T-helper 1 cell treated with Interleukin-12 subunit alpha and Interleukin-12 subunit beta and Interleukin-4 antibody, amounts not matched to agents 30 μg/mL and 1 μg/mL, for 36 hours (primary cell): ENCODE measurements at regions not wholly inside any gene's neighbourhood (a gene's known extent, or its start where the extent isn't known, plus 50 kb on each side); places are given as distances from the start of the nearest gene placed in this dataset.
"Not testable (repeated sequence)": the region's sequence is repeated elsewhere in the genome, so short reads cannot be mapped to it uniquely, and the experiment has no call there.

Experiments used
- H3K27ac Mint-ChIP-seq: one replicate; pipeline ENCODE4 v1.8.0; 2021; ENCODE audit warnings: mild to moderate bottlenecking, mixed read lengths
- H3K27me3 Mint-ChIP-seq: one replicate; pipeline ENCODE4 v1.8.0; 2021; ENCODE audit warnings: low read depth, mixed read lengths
- H3K36me3 Mint-ChIP-seq: one replicate; pipeline ENCODE4 v1.8.0; 2021; ENCODE audit warnings: low read depth, mixed read lengths
- H3K4me1 Mint-ChIP-seq: one replicate; pipeline ENCODE4 v1.8.0; 2021; ENCODE audit warnings: low read depth, mixed read lengths
- H3K4me3 Mint-ChIP-seq: one replicate; pipeline ENCODE4 v1.8.0; 2021; ENCODE audit warnings: mild to moderate bottlenecking, moderate library complexity, mixed read lengths
- H3K9me3 Mint-ChIP-seq: one replicate; pipeline ENCODE4 v1.8.0; 2021; ENCODE audit warnings: mixed read lengths

DNA sequence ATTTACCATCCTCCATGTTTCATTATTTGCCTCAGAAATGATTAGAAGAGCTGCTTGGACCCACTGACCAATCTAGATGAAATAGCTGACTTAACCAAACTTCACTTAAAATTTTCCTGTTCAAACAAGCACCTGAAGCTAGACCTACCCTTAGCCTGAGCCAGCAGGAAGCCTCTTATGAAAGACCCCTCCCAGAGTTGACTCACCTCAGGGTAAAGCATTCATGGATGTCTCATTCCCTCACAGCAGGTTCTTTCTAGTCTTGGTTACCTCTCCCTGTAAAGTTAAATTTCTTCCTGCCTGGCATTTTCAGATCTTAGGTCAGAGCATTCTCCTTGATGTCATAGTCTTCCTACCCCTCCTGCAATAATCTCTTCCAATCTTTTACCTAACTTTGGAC, 1209.8 kb downstream of the FLRT2 start:
- Mint-ChIP-seq H3K27ac (no peak overlapping the region), H3K9me3 (no peaks in the 10 kb centered on the region), H3K36me3 (no peaks in the 10 kb centered on the region), H3K27me3 (no peaks in the 10 kb centered on the region), H3K4me1 (no peaks in the 10 kb centered on the region), H3K4me3 (no peak overlapping the region)

DNA sequence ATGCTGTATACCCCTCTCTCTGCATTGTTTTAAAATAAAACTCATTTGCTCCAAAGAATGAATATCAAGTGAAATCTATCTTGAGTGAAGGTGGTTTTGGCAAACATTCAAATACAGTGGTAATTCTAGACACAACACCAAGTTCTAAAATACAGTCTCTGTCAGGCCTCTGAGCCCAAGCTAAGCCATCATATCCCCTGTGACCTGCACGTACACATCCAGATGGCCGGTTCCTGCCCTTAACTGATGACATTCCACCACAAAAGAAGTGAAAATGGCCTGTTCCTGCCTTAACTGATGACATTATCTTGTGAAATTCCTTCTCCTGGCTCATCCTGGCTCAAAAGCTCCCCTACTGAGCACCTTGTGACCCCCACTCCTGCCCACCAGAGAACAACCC, 1201.5 kb downstream of the FLRT2 start:
- H3K4me3 Mint-ChIP-seq, H3K27me3 Mint-ChIP-seq, H3K27ac Mint-ChIP-seq, H3K36me3 Mint-ChIP-seq, H3K9me3 Mint-ChIP-seq, H3K4me1 Mint-ChIP-seq: not testable (repeated sequence)

DNA sequence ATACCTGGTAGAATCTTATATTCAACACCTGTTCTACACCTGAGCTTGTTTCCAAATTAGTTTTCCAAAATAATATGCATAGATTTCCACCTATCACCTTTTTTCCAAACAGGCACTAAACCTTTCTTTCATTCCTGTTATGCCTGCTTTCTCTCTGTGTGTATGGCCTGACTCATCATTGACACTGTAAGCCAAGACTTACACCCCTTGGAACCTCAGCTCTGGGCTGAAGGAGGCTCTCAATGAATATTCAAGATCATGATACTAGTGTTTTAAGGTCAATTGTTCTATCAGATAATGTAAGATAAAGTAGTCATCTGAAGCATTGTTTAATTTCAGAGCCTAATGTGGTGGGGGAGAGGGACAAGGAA, 1193.3 kb downstream of the FLRT2 start:
- H3K27ac Mint-ChIP-seq = no peak overlapping the region
- no peaks in the 10 kb centered on the region for H3K4me1 Mint-ChIP-seq
- H3K4me3 Mint-ChIP-seq = no peak overlapping the region
- no peaks in the 10 kb centered on the region for H3K27me3 Mint-ChIP-seq
- peaks cover 7% of the 10 kb centered on the region for H3K9me3 Mint-ChIP-seq
- no peaks in the 10 kb centered on the region for H3K36me3 Mint-ChIP-seq

DNA sequence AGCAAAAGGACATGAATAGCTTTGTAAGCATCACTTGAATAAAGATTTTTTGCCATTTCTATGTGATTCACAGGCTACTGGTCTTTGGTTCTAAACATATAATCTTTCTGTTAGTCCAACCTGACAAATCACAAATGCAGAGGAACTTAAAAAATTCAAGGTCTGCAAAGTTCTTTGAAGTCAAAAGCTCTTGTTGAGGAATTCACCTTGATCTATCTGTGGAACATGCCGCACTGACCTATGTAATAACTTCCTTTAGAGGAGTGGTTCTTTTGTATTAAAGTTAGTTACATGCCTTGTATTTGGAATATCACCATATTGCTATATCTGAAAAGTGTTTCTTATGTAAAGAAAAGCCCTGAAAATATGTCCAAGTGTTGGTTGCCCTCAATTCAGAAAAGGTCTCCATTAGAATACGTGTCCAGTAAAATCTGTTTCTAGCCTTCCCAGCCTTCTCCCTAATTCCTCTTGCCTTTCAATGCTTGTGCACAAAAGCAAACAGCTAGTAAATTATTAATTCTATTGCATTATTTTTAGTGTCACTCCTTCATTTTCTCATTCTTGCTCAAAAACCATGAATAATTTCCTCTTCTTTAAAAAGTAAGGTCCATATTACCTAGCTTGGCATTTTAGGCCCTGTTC, 1192.8 kb downstream of the FLRT2 start:
- Mint-ChIP-seq H3K4me3 (no peak overlapping the region), H3K27me3 (no peaks in the 10 kb centered on the region), H3K36me3 (no peaks in the 10 kb centered on the region), H3K9me3 (peaks cover 7% of the 10 kb centered on the region), H3K27ac (no peak overlapping the region), H3K4me1 (no peaks in the 10 kb centered on the region)

GRCh38 chr14:86714575-86714974, 1184.6 kb downstream of the FLRT2 start:
- H3K27ac Mint-ChIP-seq = no peak overlapping the region

DNA sequence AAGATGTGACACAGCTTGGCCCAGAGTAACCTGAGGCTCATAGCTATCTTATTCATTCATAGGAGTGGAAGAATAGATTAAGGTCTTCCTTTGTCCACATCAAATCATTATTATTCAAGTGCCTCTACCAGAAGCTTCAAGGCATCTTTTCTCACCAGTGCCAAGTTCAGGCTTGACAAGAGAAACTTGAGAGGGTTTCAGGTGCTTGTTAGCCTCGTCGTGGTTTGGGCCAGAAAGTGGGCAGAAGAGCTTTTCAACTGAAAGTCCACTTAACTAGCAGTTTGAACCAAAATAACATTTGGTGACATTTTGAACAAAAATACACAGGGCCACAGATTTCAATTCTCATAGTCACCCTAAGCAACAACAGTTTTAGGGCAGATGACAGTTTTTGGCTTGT, 1184.2 kb downstream of the FLRT2 start:
- Mint-ChIP-seq H3K4me1 (no peaks in the 10 kb centered on the region), H3K27ac (no peak overlapping the region), H3K27me3 (no peaks in the 10 kb centered on the region), H3K36me3 (no peaks in the 10 kb centered on the region), H3K9me3 (peaks cover 6% of the 10 kb centered on the region), H3K4me3 (no peak overlapping the region)

More at GRCh38 chr14:86714575-86714974, 1184.6 kb downstream of the FLRT2 start:
- Mint-ChIP-seq H3K4me1 (no peaks in the 10 kb centered on the region), H3K36me3 (no peaks in the 10 kb centered on the region), H3K9me3 (peaks cover 6% of the 10 kb centered on the region), H3K4me3 (no peak overlapping the region), H3K27me3 (no peaks in the 10 kb centered on the region)

- Mint-ChIP-seq H3K4me1 (no peaks in the 10 kb centered on the region), H3K9me3 (peaks cover 6% of the 10 kb centered on the region), H3K4me3 (no peak overlapping the region), H3K36me3 (no peaks in the 10 kb centered on the region), H3K27me3 (no peaks in the 10 kb centered on the region), H3K27ac (no peak overlapping the region)
Measured at GRCh38 chr14:86712727-86713126, 1182.8 kb downstream of the FLRT2 start.

- peaks cover 6% of the 10 kb centered on the region for H3K9me3 Mint-ChIP-seq
- H3K27me3 Mint-ChIP-seq = no peaks in the 10 kb centered on the region
- no peak overlapping the region for H3K4me3 Mint-ChIP-seq
- no peaks in the 10 kb centered on the region for H3K4me1 Mint-ChIP-seq
- H3K36me3 Mint-ChIP-seq = no peaks in the 10 kb centered on the region
- no peak overlapping the region for H3K27ac Mint-ChIP-seq
Measured at GRCh38 chr14:86712176-86712575, 1182.2 kb downstream of the FLRT2 start.

DNA sequence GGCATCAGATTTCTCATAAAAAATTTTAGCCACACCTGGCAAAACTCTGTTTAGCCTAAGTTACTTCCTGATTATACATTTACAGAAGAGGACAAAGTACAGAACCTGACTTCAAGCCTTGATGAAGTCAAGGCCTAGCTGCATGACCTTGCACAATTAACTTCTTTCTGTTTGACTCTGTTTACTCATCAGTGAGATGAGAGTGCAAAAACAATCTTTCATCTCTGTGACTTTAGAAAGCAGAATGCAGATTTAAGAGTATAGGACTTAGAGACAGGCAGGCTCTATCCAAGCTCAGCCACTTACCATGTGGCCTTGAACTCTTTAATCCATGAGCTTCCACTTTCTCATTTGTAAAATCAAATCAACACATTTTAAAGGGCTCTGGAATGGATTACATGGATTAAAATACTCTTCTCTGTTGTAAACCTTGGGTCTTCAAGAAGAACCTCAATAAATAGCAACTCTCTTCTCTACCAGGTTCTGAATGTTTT, 1178.9 kb downstream of the FLRT2 start:
- Mint-ChIP-seq H3K27ac (no peak overlapping the region), H3K4me1 (no peaks in the 10 kb centered on the region), H3K36me3 (no peaks in the 10 kb centered on the region), H3K4me3 (no peak overlapping the region), H3K9me3 (peaks cover 14% of the 10 kb centered on the region), H3K27me3 (no peaks in the 10 kb centered on the region)

DNA sequence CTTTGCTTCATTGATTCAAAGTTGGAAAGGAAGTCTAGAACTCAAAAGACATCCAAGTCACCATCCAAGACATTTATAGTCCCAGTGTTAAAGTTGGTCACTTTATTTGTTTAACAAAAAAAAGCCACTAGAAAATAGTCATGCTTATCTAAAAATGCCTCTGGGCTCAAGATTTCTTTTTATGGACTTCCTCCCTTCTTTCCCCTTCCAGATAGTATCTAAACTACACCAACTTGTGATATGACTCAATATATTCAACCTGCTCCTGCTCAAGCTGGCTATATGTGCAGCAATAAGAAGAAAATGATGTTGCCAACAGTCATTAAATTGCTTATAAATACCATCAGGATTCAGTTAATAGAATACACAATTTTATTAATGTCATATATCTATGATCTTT, 1177.1 kb downstream of the FLRT2 start:
- Mint-ChIP-seq H3K36me3 (no peaks in the 10 kb centered on the region), H3K27ac (no peak overlapping the region), H3K4me1 (no peaks in the 10 kb centered on the region), H3K9me3 (peaks cover 9% of the 10 kb centered on the region), H3K27me3 (no peaks in the 10 kb centered on the region), H3K4me3 (no peak overlapping the region)

DNA sequence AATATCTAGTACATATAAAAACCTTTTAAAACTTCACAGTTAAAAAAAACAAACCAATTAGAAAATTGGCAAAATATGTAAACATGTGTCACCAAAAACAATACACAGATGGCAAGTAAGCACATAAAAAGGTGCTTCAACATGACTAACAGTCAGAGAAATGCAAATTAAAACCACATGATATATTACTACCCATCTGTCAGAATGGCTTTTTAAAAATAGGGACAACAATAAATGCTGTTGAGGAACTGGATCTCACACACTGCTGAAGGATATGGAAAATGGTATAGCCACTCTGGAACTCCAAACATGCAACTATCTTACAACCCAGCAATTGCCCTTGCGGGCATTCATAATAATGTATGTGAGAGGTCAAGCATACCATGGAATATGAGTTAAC, 1153.6 kb downstream of the FLRT2 start:
- Mint-ChIP-seq H3K36me3 (no peaks in the 10 kb centered on the region), H3K4me3 (no peak overlapping the region), H3K4me1 (no peaks in the 10 kb centered on the region), H3K9me3 (no peaks in the 10 kb centered on the region), H3K27me3 (no peaks in the 10 kb centered on the region), H3K27ac (no peak overlapping the region)

- no peaks in the 10 kb centered on the region for H3K36me3 Mint-ChIP-seq
- H3K27ac Mint-ChIP-seq = no peak overlapping the region
- no peaks in the 10 kb centered on the region for H3K27me3 Mint-ChIP-seq
- no peak overlapping the region for H3K4me3 Mint-ChIP-seq
- H3K9me3 Mint-ChIP-seq = peaks cover 4% of the 10 kb centered on the region
- no peaks in the 10 kb centered on the region for H3K4me1 Mint-ChIP-seq
Measured at GRCh38 chr14:86675059-86675458, 1145.1 kb downstream of the FLRT2 start.

DNA sequence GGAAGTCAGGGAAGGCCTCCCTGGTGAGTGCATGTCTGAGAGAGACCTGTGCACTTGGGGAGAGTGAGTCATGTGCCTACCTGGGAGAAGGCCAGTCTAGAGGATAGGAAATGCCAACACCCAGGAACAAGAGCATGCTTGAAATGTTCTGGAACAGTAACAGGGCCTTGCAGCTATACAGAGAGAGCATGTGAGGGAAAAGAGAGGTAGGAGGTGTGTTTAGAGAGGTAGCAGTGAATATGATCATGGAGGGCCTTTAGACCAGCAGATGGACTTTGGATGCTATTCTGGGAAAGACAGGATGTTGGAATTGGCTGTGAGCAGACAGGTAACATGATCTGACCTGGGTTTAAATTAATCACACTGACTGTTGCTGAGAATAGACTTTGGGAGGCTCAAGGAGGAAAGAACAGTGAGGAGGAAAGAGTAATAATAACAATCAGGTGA, 1143.6 kb downstream of the FLRT2 start:
- peaks cover 4% of the 10 kb centered on the region for H3K9me3 Mint-ChIP-seq
- H3K36me3 Mint-ChIP-seq = no peaks in the 10 kb centered on the region
- no peaks in the 10 kb centered on the region for H3K27me3 Mint-ChIP-seq
- no peaks in the 10 kb centered on the region for H3K4me1 Mint-ChIP-seq
- H3K4me3 Mint-ChIP-seq = no peak overlapping the region
- H3K27ac Mint-ChIP-seq = no peak overlapping the region

DNA sequence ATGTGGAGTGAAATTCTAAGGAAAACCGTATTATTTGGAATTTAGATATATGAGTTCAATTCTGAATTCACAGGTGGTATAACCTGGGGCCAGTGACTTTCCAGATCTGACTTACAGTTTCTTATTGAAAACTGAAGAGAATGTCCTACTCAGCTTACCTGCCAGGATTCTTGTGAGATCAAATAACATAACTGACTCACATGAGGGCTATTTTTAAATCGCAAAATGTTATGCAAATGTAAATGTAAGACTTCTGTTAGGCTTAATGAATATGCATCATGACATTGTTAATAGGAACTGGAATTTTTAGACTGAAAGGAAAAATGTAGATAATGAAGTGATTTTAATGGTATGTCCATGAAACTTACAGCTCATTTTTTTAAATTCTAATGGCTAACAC, 1142.1 kb downstream of the FLRT2 start:
- no peaks in the 10 kb centered on the region for H3K27me3 Mint-ChIP-seq
- H3K36me3 Mint-ChIP-seq = no peaks in the 10 kb centered on the region
- H3K4me1 Mint-ChIP-seq = no peaks in the 10 kb centered on the region
- H3K9me3 Mint-ChIP-seq = peaks cover 4% of the 10 kb centered on the region
- H3K4me3 Mint-ChIP-seq = no peak overlapping the region
- H3K27ac Mint-ChIP-seq = no peak overlapping the region

DNA sequence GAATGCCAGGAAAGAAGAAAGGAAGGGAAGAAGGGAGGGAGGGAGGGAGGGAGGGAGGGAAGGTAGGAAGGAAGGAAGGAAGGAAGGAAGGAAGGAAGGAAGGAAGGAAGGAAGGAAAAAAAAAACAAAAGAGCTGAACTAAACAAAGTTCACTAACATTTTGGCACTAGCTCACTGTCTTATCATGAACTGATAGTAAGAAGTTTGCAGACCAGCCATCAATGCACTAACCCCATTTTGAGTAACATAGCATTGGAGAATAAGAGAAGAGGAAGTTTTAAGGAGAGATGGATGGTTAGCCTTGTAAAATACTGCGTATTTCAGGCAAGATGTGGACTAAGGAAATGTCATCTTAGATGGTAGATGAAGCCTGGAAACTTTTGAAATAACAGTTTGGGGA, 1136.0 kb downstream of the FLRT2 start:
- H3K27ac Mint-ChIP-seq = no peak overlapping the region
- H3K27me3 Mint-ChIP-seq = no peaks in the 10 kb centered on the region
- H3K9me3 Mint-ChIP-seq = peaks cover 2% of the 10 kb centered on the region
- H3K4me3 Mint-ChIP-seq = no peak overlapping the region
- H3K36me3 Mint-ChIP-seq = no peaks in the 10 kb centered on the region
- no peaks in the 10 kb centered on the region for H3K4me1 Mint-ChIP-seq

DNA sequence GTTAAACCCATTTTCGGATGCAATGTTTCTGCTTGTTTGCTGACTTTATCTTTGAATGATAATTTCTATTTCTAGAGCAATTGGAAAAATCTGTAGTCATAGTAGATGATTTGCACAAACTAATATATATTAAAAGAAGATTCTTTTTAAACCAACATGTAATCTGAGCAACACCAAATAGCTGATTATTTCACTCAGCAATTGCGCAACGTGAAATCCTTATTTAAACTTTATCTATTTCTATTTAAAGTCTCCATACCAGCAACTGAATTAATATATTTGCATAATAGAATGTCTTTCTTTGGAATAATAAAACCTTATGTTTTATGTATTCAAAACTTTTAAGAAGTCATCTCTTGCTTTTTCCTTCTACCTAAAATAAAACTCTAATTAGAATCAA, 1132.4 kb downstream of the FLRT2 start:
- H3K4me3 Mint-ChIP-seq = no peak overlapping the region
- H3K27me3 Mint-ChIP-seq = no peaks in the 10 kb centered on the region
- H3K27ac Mint-ChIP-seq = no peak overlapping the region
- H3K9me3 Mint-ChIP-seq = no peaks in the 10 kb centered on the region
- H3K4me1 Mint-ChIP-seq = no peaks in the 10 kb centered on the region
- no peaks in the 10 kb centered on the region for H3K36me3 Mint-ChIP-seq
